Omental fat pad (tissue), 3 donors: ENCODE measurements at regions not wholly inside any gene's neighbourhood (a gene's known extent, or its start where the extent isn't known, plus 50 kb on each side); places are given as distances from the start of the nearest gene placed in this dataset.

ENCODE experiments used
- ATAC-seq: fragments of 150-250 bp; one replicate; pipeline ENCODE4 v1.9.1; 2016; ENCODE audit warnings: mild to moderate bottlenecking, moderate library complexity; ENCODE audit not compliant: low FRiP score
- DNase-seq: peaks from one replicate; pipeline ENCODE4 v3.0.0-alpha.2; 2019; ENCODE audit warnings: low spot score
- CTCF ChIP-seq, 3 donors: fragments of 450-650 bp; IDR thresholded peaks; one replicate each; pipeline ENCODE4 v1.5.1; 2016 to 2017; ENCODE audit warnings: antibody characterized with exemption in 3 of 3, mild to moderate bottlenecking in 3 of 3, moderate library complexity in 2 of 3

- DNase-seq (no peak), ATAC-seq (no peak)
- TF ChIP-seq CTCF (IDR thresholded peaks at IDR 0.05): no peak
These were observed 314.7 kb downstream of the AMY1C start for GRCh38 chr1:104064399-104064798.

- no peak for DNase-seq
- TF ChIP-seq CTCF (IDR thresholded peaks at IDR 0.05): no peak
- ATAC-seq: no peak
These were observed 323.2 kb downstream of the AMY1C start for GRCh38 chr1:104072915-104073371.

DNA sequence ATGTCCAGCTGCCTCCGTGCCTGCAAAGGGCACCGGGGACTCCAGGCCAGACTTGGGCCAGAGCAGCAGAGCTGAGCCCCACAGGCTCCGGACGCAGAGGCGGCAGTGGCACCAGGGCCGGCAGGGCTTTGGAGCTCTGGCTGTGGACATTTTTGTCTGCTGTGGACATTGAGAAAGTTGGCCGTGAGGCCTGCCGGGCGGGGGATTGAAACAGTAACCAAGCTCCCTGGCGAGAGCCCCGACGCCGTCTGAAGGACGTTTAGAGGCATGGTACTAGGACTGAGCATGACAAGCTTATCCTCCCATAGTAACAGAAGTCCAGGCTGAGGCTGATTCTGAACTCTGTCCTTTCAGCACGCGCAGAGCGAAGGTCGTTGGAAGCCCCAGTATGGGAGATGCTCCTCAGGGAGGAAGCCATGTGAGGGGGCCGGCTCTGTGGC is 323.8 kb downstream of the AMY1C start:
- ATAC-seq (no peak), DNase-seq (no peak)
- TF ChIP-seq CTCF (IDR thresholded peaks at IDR 0.05): no peak

DNA sequence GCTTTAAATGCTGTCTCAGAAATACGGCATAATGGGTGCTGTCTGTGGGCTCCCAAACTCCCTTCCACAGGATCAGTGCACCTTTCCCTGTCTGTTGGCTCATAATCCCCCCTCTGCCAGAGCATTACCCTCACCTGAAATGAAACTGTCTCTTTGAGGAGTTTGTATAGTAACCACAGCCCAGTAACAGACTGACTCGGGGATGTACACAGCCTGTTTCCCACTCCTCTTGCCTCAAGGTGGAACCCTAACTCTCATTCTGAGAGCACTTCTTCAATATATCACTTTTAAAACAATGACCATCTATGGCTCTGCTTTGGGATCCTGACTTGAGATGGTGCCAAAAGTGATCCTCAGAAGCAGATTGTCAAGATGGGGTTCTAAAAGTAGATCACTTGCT is 332.5 kb downstream of the AMY1C start:
- DNase-seq (no peak), ATAC-seq (no peak)
- TF ChIP-seq CTCF (IDR thresholded peaks at IDR 0.05): no peak

DNA sequence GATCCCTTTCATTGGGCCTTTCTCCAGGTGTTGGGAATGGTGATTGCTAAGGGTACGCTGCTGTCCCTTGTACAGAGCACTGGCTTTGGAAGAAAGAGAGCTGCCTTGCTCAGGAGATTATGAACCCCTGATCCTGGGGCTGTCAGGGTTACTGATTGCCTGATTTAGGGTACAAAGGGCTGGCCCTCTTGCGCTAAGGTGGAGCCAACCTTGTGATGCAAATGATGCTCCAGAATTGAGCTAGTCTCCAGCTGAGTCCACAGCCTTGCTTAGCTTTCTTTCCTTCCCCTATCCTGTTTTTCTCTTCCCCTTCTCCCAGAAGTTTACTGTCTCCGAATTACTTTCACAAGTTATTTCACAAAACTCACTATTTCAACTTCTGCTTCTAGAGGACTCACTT is 334.7 kb downstream of the AMY1C start:
- DNase-seq (no peak), ATAC-seq (no peak)
- no peak for TF ChIP-seq CTCF (IDR thresholded peaks at IDR 0.05)

- no peak for TF ChIP-seq CTCF (IDR thresholded peaks at IDR 0.05)
- DNase-seq (no peak), ATAC-seq (no peak)
These were observed 343.0 kb downstream of the AMY1C start for GRCh38 chr1:104092698-104093097.

DNA sequence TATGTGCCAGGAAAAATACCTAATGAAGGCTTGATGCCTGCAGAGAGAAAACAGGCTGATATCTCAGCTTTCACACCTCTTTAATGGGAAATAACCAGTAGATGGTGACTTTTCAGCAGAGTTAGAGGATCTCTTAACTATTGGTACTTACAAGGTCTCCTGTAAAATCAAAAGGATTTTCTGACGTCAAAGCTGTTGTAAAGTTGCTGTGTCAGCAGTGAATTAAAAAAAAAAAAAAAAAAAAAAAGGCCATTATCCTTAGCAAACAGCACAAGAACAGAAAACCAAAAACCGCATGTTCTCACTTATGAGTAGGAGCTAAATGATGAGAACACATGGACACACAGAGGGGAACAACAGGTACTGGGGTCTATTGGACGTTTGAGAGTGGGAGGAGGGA is 349.1 kb downstream of the AMY1C start:
- DNase-seq: no peak
- ATAC-seq: no peak
- TF ChIP-seq CTCF (IDR thresholded peaks at IDR 0.05): no peak
